T-cell (primary cell): ENCODE measurements at regions not wholly inside any gene's neighbourhood (a gene's known extent, or its start where the extent isn't known, plus 50 kb on each side); places are given as distances from the start of the nearest gene placed in this dataset.
"Not testable (repeated sequence)": the region's sequence is repeated elsewhere in the genome, so short reads cannot be mapped to it uniquely, and the experiment has no call there.

ENCODE experiments used
- ATAC-seq, 4 experiments: fragments of 200-7000 bp in 3 of 4; fragments of 150-1000 bp in 1 of 4; cut with Tn5 transposase; replicated peaks in 1 of 4; 1 replicate in 3 of 4; 2 replicates in 1 of 4; pipeline ENCODE4 v1.10.0; 2021; ENCODE audit warnings: moderate library complexity in 3 of 4, mild to moderate bottlenecking in 2 of 4, moderate number of reproducible peaks in 1 of 4
- CTCF ChIA-PET, 2 donors: fragments of 300-600 bp; sonication (Branson Sonifier 250); formaldehyde crosslinking; loops; one replicate each; lab custom pipeline; 2022; ENCODE audit warnings: antibody characterized with exemption in 2 of 2; lab: Charles Lee
- POLR2A ChIA-PET, 2 donors: fragments of 300-600 bp; sonication (Branson Sonifier 250); formaldehyde crosslinking; loops; one replicate each; lab custom pipeline; 2022; ENCODE audit warnings: antibody characterized with exemption in 2 of 2; lab: Charles Lee
- DNase-seq, 35 experiments: peaks; one replicate each; pipeline versions ENCODE4 v3.0.0 to v3.0.0-alpha.2; 2013 to 2023
- H3K27ac ChIP-seq: one replicate; pipeline ENCODE4 v1.5.1; 2013; ENCODE audit warnings: low read length
- H3K27me3 ChIP-seq, 2 experiments: replicated peaks in 1 of 2; 1 replicate in 1 of 2; 2 replicates in 1 of 2; pipeline versions ENCODE4 v1.6.1 to v1.7.0; 2013; ENCODE audit warnings: low read length in 1 of 2, mixed read lengths in 1 of 2; ENCODE audit not compliant: control insufficient read depth in 2 of 2, insufficient read depth in 2 of 2; ENCODE audit errors: extremely low read depth in 1 of 2
- H3K36me3 ChIP-seq, 2 donors: 1 replicate in 1 of 2; 2 replicates in 1 of 2; pipeline versions ENCODE4 v1.6.1 to v1.7.0; 2013; ENCODE audit warnings: low read length in 1 of 2; ENCODE audit not compliant: control insufficient read depth in 2 of 2, insufficient read depth in 1 of 2; ENCODE audit errors: extremely low read depth in 1 of 2
- H3K4me1 ChIP-seq, 2 experiments: 1 replicate in 1 of 2; 2 replicates in 1 of 2; pipeline versions ENCODE4 v1.6.1 to v1.7.0; 2013; ENCODE audit warnings: low read length in 2 of 2, mixed read lengths in 1 of 2; ENCODE audit not compliant: insufficient read depth in 2 of 2, control insufficient read depth in 1 of 2; ENCODE audit errors: extremely low read depth in 1 of 2
- H3K4me3 ChIP-seq, 2 donors: 1 replicate in 1 of 2; 2 replicates in 1 of 2; pipeline versions ENCODE4 v1.5.1 to v1.7.0; 2013; ENCODE audit warnings: mild to moderate bottlenecking in 2 of 2, low read length in 1 of 2, moderate library complexity in 1 of 2; ENCODE audit not compliant: control insufficient read depth in 1 of 2; ENCODE audit errors: extremely low read depth in 1 of 2
- H3K9me3 ChIP-seq: 2 replicates; pipeline ENCODE4 v1.7.0; 2013
- H3K27ac Mint-ChIP-seq, 2 donors: one replicate each; pipeline ENCODE4 v1.8.0; 2020 to 2021; ENCODE audit warnings: mild to moderate bottlenecking in 2 of 2, mixed read lengths in 2 of 2
- H3K27me3 Mint-ChIP-seq, 2 donors: one replicate each; pipeline ENCODE4 v1.8.0; 2021 to 2022; ENCODE audit warnings: mixed read lengths in 2 of 2
- H3K36me3 Mint-ChIP-seq: one replicate; pipeline ENCODE4 v1.8.0; 2021; ENCODE audit warnings: mixed read lengths
- H3K4me1 Mint-ChIP-seq, 3 donors: one replicate each; pipeline ENCODE4 v1.8.0; 2020 to 2022; ENCODE audit warnings: mixed read lengths in 3 of 3, mild to moderate bottlenecking in 1 of 3
- H3K4me3 Mint-ChIP-seq, 3 donors: one replicate each; pipeline ENCODE4 v1.8.0; 2020 to 2022; ENCODE audit warnings: mild to moderate bottlenecking in 3 of 3, mixed read lengths in 3 of 3, moderate library complexity in 3 of 3
- H3K9me3 Mint-ChIP-seq, 3 donors: one replicate each; pipeline ENCODE4 v1.8.0; 2020 to 2022; ENCODE audit warnings: mixed read lengths in 3 of 3
- WGBS: methylation state at CpG from one replicate; pipeline ENCODE4 v1.1.5; 2013; ENCODE audit warnings: missing lambda C conversion rate; ENCODE audit not compliant: insufficient coverage; 5-methylcytosine and 5-hydroxymethylcytosine counted together

DNA sequence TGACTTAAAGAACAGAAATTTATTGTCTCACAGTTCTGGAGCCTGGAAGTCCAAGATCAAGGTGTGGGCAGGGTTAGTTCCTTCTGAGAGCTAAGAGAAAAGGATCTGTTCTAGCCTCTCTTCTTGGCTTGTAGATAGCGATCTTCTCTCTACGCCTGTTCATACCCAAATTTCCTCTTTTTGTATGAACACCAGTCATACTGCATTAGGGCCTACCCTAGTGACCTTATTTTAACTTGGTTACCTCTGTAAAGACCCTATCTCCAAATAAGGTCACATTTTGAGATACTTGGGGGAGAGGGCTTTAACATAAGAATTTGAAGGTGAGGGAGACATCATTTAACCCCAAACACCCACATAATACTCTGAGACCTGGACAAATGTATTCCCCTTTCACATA lies 55.6 kb upstream of the SPP1 start:
- Mint-ChIP-seq H3K27ac (no peak overlapping the region), H3K9me3 (no peaks in the 10 kb centered on the region), H3K4me3 (no peak overlapping the region), H3K27me3 (peaks cover 0 to 7% of the 10 kb centered on the region in 2 donors), H3K36me3 (no peaks in the 10 kb centered on the region), H3K4me1 (no peaks in the 10 kb centered on the region)
- Histone ChIP-seq H3K4me1 (no peaks in the 10 kb centered on the region), H3K9me3 (no peaks in the 10 kb centered on the region), H3K27me3 (no peaks in the 10 kb centered on the region), H3K27ac (no peak overlapping the region), H3K36me3 (no peaks in the 10 kb centered on the region), H3K4me3 (no peak overlapping the region)
- ChIA-PET POLR2A (no interaction called here), CTCF (interaction anchor here (0.5 to 0.8 kb wide), 2 partner anchors 30 to 51 kb away, joined by 3 read pairs; no protein-coding TSS in a partner anchor)
- no peak for DNase-seq
- WGBS = no CpG with 5 or more reads among the region's 2 CpGs
- no peak for ATAC-seq

DNA sequence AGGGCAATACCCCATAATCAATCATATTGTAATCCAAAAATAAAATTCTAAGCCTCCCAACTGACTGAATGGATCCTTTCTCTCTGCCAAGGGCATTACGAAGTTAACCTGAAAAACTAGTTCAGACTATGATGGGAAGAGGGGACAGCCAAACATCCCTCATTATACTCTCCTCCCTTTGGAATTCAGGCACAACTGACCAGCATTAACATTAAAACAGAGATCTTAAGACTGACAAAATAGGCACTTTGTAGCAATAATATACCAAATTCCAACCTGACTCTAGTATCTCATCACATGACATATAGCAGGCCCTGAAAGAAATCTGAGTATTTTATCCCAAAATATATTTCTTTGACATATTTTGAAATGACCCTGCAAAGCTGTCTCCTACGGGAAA lies 55.0 kb upstream of the SPP1 start:
- H3K4me1 ChIP-seq = no peaks in the 10 kb centered on the region
- no CpG with 5 or more reads among the region's 2 CpGs for WGBS
- H3K36me3 Mint-ChIP-seq = no peaks in the 10 kb centered on the region
- no peak overlapping the region for H3K4me3 ChIP-seq
- H3K27ac ChIP-seq = no peak overlapping the region
- CTCF ChIA-PET = no interaction called here
- no peaks in the 10 kb centered on the region for H3K27me3 ChIP-seq
- H3K9me3 Mint-ChIP-seq = no peaks in the 10 kb centered on the region
- H3K36me3 ChIP-seq = no peaks in the 10 kb centered on the region
- H3K27ac Mint-ChIP-seq = no peak overlapping the region
- no peak overlapping the region for H3K4me3 Mint-ChIP-seq
- H3K9me3 ChIP-seq = no peaks in the 10 kb centered on the region
- POLR2A ChIA-PET = no interaction called here
- DNase-seq (no peak), ATAC-seq (no peak)
- peaks cover 0 to 2% of the 10 kb centered on the region in 2 donors for H3K27me3 Mint-ChIP-seq
- H3K4me1 Mint-ChIP-seq = no peaks in the 10 kb centered on the region

DNA sequence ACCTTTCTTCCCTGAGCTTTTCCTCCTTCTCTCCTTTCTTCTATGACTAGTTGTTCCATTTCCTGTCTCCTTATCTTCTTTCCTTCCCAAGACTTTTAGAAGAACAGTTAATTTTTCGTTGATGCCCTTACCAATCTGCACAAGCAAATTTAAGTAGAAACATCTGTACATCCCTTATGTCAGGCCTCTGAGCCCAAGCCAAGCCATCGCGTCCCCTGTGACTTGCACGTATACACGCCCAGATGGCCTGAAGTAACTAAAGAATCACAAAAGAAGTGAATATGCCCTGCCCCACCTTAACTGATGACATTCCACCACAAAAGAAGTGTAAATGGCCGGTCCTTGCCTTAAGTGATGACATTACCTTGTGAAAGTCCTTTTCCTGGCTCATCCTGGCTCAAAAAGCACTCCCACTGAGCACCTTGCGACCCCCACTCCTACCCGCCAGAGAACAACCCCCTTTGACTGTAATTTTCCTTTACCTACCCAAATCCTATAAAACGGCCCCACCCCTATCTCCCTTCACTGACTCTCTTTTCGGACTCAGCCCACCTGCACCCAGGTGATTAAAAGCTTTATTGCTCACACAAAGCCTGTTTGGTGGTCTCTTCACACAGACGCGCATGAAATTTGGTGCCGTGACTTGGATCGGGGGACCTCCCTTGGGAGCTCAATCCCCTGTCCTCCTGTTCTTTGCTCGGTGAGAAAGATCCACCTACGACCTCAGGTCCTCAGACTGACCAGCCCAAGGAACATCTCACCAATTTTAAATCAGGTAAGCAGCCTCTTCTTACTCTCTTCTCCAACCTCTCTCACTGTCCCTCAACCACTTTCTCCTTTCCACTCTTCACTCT lies 53.7 kb upstream of the SPP1 start:
- H3K4me3 ChIP-seq, CTCF ChIA-PET, H3K27ac ChIP-seq, H3K9me3 Mint-ChIP-seq, H3K4me1 ChIP-seq, H3K27me3 ChIP-seq, H3K4me3 Mint-ChIP-seq, H3K9me3 ChIP-seq, H3K36me3 ChIP-seq, H3K36me3 Mint-ChIP-seq, ATAC-seq, H3K27me3 Mint-ChIP-seq, H3K27ac Mint-ChIP-seq, DNase-seq, H3K4me1 Mint-ChIP-seq, POLR2A ChIA-PET: not testable (repeated sequence)
- WGBS = 64% methylated on average over 5 of the region's 16 CpGs

GRCh38 chr4:87924146-87924545 lies 51.4 kb upstream of the SPP1 start:
- CTCF ChIA-PET, H3K9me3 ChIP-seq, H3K9me3 Mint-ChIP-seq, DNase-seq, H3K27me3 ChIP-seq, POLR2A ChIA-PET, H3K4me3 ChIP-seq, ATAC-seq, H3K4me1 ChIP-seq, H3K27ac ChIP-seq, H3K4me1 Mint-ChIP-seq, H3K36me3 Mint-ChIP-seq, H3K36me3 ChIP-seq, H3K27me3 Mint-ChIP-seq, H3K4me3 Mint-ChIP-seq, H3K27ac Mint-ChIP-seq: not testable (repeated sequence)
- WGBS = 79% methylated on average over 3 of the region's 18 CpGs
